GM12875 (cell line): ENCODE measurements at regions not wholly inside any gene's neighbourhood (a gene's known extent, or its start where the extent isn't known, plus 50 kb on each side); places are given as distances from the start of the nearest gene placed in this dataset.

Source experiments
- H3K4me3 ChIP-seq: one replicate; pipeline ENCODE4 v1.5.1; 2011; ENCODE audit warnings: low read depth, low read length, control low read depth
- TF ChIP-seq, protein P1 (sequence below): IDR thresholded peaks from 2 replicates; pipeline ENCODE4 v1.5.1; 2011; ENCODE audit warnings: low read depth, mild to moderate bottlenecking, control low read depth, inconsistent platforms, low read length, moderate library complexity, borderline replicate concordance; ENCODE audit not compliant: insufficient read depth

DNA sequence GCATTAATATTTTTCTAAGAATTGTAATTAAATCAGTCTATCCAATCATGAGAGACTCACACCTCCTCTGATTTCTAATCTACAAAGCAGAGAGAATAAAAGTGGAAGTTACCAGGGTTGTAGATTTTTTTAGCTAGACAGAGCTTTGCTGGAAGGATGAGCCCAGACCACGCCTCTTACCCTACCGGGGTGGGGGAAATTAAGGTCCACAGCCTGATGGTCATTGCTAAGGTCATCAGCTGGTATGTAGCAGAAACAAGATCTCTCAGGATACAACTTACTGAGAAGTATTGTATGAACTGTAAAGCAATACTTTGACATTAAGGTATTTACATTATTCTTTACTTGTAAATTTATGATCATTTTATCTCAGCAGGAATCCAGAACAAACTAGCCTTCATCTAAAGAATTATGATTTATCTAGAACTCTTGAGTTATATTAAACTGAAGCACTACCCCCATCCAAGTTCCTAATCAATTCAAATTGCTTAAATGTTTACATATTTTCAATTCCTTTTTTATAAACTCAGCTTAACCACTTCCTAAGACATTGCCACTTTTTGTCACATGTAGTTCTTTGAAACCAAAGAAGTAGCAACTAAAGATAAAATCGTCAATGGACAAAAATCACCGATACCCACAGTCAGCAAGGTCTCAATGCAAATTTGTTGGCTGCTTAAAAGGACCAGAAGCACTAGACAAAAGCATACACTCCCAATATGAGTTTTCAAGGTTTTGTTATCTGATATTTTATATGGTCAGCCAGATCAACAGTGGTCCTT lies 225.8 kb upstream of the DAPK1 start:
- TF ChIP-seq, protein P1, sequence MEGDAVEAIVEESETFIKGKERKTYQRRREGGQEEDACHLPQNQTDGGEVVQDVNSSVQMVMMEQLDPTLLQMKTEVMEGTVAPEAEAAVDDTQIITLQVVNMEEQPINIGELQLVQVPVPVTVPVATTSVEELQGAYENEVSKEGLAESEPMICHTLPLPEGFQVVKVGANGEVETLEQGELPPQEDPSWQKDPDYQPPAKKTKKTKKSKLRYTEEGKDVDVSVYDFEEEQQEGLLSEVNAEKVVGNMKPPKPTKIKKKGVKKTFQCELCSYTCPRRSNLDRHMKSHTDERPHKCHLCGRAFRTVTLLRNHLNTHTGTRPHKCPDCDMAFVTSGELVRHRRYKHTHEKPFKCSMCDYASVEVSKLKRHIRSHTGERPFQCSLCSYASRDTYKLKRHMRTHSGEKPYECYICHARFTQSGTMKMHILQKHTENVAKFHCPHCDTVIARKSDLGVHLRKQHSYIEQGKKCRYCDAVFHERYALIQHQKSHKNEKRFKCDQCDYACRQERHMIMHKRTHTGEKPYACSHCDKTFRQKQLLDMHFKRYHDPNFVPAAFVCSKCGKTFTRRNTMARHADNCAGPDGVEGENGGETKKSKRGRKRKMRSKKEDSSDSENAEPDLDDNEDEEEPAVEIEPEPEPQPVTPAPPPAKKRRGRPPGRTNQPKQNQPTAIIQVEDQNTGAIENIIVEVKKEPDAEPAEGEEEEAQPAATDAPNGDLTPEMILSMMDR, result no peak
- no peak overlapping the region for H3K4me3 ChIP-seq

DNA sequence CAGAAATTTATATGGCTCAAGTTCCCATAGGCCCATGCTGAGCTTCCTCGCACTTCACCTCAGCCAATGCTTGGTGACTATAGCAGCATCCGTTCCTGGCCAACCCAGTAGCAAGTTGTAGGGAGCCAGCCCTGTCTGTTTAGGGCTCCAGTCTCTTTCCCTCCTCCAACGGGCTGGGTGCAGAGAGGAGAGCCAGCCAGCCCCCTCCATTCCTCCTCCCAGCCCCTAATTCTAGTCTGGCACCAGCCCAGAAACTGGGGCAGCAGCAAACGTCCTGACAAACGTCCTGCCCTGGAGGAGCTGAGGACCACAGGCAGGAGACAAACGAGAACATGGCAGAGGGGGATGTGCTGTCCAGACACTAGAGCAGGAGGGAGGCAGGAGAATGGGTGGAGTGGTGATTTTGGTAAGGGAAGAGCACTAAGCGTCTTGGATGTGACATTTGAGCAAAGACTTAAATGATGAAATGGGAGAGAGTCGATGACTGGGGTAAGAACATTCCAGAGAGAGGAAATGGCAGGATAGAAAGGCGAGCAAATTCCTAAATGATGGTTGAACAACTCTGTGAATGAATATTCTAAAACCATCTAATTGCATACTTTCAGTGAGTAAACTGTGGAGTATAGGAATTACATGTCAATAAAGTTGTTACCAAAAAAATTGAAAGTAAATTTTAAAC lies 222.5 kb upstream of the DAPK1 start:
- TF ChIP-seq, protein P1, result no peak
- no peak overlapping the region for H3K4me3 ChIP-seq

DNA sequence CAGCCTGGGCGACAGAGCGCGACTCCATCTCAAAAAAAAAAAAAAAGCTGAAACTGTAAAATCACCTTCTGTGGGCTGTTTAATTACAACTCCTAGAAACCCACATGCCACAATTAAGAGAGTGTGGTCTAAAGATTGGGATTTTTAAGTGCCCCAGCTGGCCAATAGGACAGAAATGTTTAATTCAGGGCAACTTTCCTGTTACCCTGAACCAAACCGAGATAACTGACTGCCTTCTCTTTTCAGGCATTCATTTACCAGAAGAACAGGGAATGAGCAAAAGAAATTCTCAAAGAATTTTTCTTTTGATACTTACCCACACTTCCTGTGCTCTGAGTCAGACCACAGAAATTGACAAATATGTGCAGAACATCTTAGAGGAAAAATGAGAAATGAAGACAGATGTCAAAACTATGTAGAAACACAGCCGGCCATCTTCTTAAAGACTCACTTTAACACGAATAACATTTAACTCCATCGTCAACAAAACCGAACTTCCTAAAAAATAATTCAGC lies 221.3 kb upstream of the DAPK1 start:
- TF ChIP-seq, protein P1, result no peak
- no peak overlapping the region for H3K4me3 ChIP-seq

DNA sequence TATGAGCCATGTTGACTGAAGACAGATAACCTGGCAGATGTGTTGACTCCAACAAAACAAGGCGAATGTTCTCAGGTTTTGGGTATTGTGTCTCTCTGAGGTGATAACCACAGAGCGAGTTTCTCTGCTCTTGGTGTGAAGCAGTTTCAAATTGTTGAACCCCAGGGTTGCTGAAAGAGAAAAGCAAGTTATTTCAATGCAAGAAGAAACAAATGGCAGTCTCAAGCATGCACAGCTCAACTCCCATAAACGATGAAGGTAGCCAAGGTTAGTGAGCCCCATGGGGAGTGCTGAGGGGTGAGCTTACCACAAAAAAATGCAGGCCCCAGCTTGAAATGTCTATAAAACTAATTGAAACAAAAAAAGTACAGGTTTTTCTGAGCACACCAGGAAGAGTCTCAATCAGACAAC lies 220.8 kb upstream of the DAPK1 start:
- H3K4me3 ChIP-seq, result no peak overlapping the region
- TF ChIP-seq, protein P1, result no peak

- no peak overlapping the region for H3K4me3 ChIP-seq
- TF ChIP-seq, protein P1, result no peak
Measured at GRCh38 chr9:87277346-87277745, 220.3 kb upstream of the DAPK1 start.

DNA sequence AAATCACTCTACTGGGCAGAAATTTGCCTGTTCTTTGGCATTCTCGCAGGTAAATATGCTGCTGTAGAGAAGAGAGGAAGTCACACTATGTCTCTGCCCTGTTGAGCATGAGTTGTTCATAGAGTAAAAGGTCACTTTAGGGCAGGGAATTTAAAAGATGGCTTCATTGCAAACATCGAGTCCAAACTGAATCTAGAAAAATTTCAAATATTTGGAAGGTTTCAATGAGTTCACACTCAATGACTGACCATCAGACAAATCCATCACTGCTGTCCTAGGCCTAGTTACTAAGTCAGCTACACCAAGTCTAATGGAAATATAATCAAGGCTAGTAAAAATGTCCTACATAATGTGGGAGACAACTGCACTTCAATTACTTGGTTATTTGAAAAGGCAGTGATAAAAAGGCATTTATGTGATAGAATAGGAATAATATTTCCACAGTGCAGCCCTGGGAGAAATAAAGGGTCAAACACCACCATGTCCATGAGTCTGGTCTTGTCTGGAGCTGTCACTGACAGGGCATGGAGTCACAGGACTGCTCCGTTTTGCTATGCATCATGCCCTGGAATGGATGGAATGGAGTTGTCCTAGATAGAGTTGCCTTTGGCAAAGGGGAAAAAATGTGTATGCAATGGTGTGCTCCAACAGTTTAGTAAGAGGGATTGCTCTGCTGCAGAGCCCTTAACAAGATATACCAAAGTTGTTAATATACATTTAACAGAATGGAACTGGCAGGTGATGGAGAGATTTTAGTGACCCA lies 218.5 kb upstream of the DAPK1 start:
- TF ChIP-seq, protein P1, result no peak
- H3K4me3 ChIP-seq, result no peak overlapping the region
